ENCODE measurements at regions not wholly inside any gene's neighbourhood (a gene's known extent, or its start where the extent isn't known, plus 50 kb on each side); places are given as distances from the start of the nearest gene placed in this dataset.

- H3K4me3 ChIP-seq (ENCODE audit: low read depth, low read length) = no peak overlapping the region
- TF ChIP-seq, protein P1, sequence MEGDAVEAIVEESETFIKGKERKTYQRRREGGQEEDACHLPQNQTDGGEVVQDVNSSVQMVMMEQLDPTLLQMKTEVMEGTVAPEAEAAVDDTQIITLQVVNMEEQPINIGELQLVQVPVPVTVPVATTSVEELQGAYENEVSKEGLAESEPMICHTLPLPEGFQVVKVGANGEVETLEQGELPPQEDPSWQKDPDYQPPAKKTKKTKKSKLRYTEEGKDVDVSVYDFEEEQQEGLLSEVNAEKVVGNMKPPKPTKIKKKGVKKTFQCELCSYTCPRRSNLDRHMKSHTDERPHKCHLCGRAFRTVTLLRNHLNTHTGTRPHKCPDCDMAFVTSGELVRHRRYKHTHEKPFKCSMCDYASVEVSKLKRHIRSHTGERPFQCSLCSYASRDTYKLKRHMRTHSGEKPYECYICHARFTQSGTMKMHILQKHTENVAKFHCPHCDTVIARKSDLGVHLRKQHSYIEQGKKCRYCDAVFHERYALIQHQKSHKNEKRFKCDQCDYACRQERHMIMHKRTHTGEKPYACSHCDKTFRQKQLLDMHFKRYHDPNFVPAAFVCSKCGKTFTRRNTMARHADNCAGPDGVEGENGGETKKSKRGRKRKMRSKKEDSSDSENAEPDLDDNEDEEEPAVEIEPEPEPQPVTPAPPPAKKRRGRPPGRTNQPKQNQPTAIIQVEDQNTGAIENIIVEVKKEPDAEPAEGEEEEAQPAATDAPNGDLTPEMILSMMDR (IDR thresholded peaks at IDR 0.05; ENCODE audit: low read depth, low read length, missing control alignments) = no peak
These were observed 673.7 kb downstream of the HTR1B start for GRCh38 chr6:76789580-76789979.

DNA sequence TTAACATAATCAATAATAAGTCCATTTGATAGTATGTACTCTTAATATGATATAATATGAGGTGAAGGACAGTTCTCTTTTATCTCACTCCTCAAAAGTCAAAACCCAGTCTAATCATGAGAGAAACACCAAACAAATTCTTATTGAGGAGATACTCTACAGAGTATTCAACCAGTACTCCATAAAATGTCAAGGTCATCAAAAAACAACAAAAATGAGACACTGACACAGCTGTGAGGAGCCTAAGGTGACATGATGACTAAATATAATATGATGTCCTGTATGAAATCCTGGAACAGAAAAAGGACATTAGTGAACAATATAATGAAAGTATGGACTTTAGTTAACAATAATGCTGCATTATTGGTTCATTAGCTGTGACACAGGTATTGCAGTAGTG is 675.1 kb downstream of the HTR1B start:
- TF ChIP-seq, protein P1 (IDR thresholded peaks at IDR 0.05; ENCODE audit: low read depth, low read length, missing control alignments) = no peak
- H3K4me3 ChIP-seq (ENCODE audit: low read depth, low read length) = no peak overlapping the region
- DNase-seq (ENCODE audit: low read depth) = no peak

More at GRCh38 chr6:76789580-76789979, 673.7 kb downstream of the HTR1B start:
- no peak for DNase-seq (ENCODE audit: low read depth)

DNA sequence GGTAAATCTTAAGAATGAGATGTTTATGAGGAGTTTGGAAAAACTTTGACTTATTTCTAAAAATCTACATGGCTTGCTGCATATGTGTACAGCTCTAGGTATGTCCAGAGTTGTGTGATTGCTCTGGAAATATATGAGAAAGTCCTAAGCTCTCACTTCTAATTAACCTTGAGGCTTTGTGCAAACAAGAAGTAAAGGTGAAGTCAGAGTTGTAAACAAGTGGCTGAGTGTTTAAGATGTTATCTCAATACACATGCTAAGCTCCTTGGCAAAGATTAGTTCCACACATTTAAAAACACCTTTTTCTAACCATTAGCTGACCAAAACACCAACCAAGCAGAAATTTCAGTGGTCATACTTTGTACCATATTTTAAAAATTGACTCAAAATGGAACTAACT is 684.2 kb downstream of the HTR1B start:
- H3K4me3 ChIP-seq (ENCODE audit: low read depth, low read length) = no peak overlapping the region
- TF ChIP-seq, protein P1 (IDR thresholded peaks at IDR 0.05; ENCODE audit: low read depth, low read length, missing control alignments) = no peak
- DNase-seq (ENCODE audit: low read depth) = no peak

- TF ChIP-seq, protein P1 (IDR thresholded peaks at IDR 0.05; ENCODE audit: low read depth, low read length, missing control alignments) = no peak
- no peak for DNase-seq (ENCODE audit: low read depth)
- no peak overlapping the region for H3K4me3 ChIP-seq (ENCODE audit: low read depth, low read length)
These were observed 686.4 kb downstream of the HTR1B start for GRCh38 chr6:76776876-76777275.

DNA sequence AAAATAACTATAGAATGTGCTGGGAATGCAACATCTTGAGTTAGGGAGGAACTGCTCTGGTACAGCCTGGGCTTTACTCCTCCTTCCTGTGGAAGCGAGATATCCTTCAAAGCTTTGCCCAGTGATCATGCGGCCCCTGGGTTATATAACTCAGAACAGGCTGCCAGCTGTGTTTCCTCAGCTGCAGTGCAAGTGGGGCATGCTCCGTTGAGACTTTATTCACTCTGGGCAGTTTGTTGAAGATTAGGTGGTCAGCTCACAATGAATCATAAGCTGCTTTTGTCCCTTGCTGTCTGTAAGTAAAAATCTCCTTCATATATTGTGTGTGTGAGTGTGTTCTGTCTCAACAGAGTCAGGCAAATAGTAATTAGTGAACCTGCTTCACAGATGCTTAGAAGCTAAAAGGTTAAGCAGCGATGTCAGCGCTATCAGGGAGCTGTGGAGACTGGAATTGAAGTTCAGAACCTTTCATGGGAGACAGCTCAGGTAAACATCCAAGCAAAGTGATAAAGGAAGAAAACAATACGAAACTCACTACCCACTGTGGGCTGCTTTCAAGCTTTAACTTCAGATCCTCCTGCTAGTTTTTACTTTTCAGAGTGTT is 688.4 kb downstream of the HTR1B start:
- no peak for DNase-seq (ENCODE audit: low read depth)
- TF ChIP-seq, protein P1 (IDR thresholded peaks at IDR 0.05; ENCODE audit: low read depth, low read length, missing control alignments) = no peak
- H3K4me3 ChIP-seq (ENCODE audit: low read depth, low read length) = no peak overlapping the region

DNA sequence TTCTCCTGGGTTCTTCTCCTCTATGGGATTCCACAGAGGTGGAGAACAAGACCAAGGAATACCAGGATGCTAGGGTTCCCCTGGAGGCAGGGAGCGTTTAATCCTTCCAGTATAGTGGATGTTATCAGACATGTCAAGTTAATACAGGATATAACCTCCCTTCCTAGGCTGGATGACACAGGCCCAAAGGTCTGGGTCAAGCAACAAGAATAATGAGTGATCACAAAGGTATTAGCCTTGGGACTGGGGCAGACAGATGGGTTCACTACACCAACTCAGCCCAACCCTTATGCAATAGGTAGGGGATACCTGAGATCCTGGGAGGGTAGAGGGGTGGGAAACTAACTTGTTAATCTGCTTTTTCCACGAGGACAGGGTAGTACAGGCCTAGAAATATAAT is 690.3 kb downstream of the HTR1B start:
- TF ChIP-seq, protein P1 (IDR thresholded peaks at IDR 0.05; ENCODE audit: low read depth, low read length, missing control alignments) = no peak
- DNase-seq (ENCODE audit: low read depth) = no peak

GRCh38 chr6:76771059-76771634 is 692.1 kb downstream of the HTR1B start:
- TF ChIP-seq, protein P1 (IDR thresholded peaks at IDR 0.05; ENCODE audit: low read depth, low read length, missing control alignments) = no peak
- DNase-seq (ENCODE audit: low read depth) = no peak
- no peak overlapping the region for H3K4me3 ChIP-seq (ENCODE audit: low read depth, low read length)

More for the DNA sequence above, 690.3 kb downstream of the HTR1B start:
- H3K4me3 ChIP-seq (ENCODE audit: low read depth, low read length) = no peak overlapping the region
